ENCODE measurements at regions not wholly inside any gene's neighbourhood (a gene's known extent, or its start where the extent isn't known, plus 50 kb on each side); places are given as distances from the start of the nearest gene placed in this dataset.
"Not testable (repeated sequence)": the region's sequence is repeated elsewhere in the genome, so short reads cannot be mapped to it uniquely, and the experiment has no call there.

GRCh38 chr5:89315286-89316100, 432.5 kb upstream of the MEF2C start:
- DNase-seq (ENCODE audit: low read depth in 2 of 3, low spot score in 2 of 3), result no peak

GRCh38 chr5:89313804-89314588, 431.0 kb upstream of the MEF2C start:
- no peak for DNase-seq (ENCODE audit: low read depth in 2 of 3, low spot score in 2 of 3)

- no peak for DNase-seq (ENCODE audit: low read depth in 2 of 3, low spot score in 2 of 3)
These were observed 430.1 kb upstream of the MEF2C start for GRCh38 chr5:89313044-89313443.

GRCh38 chr5:89309268-89309667, 426.3 kb upstream of the MEF2C start:
- DNase-seq (ENCODE audit: low read depth in 2 of 3, low spot score in 2 of 3), result no peak

- no peak for DNase-seq (ENCODE audit: low read depth in 2 of 3, low spot score in 2 of 3)
These were observed 425.6 kb upstream of the MEF2C start for GRCh38 chr5:89308606-89309040.

- no peak for DNase-seq (ENCODE audit: low read depth in 2 of 3, low spot score in 2 of 3)
These were observed 425.0 kb upstream of the MEF2C start for GRCh38 chr5:89307972-89308371.

- DNase-seq (ENCODE audit: low read depth in 2 of 3, low spot score in 2 of 3), result not testable (repeated sequence)
These were observed 424.2 kb upstream of the MEF2C start for GRCh38 chr5:89307141-89307540.

- no peak for DNase-seq (ENCODE audit: low read depth in 2 of 3, low spot score in 2 of 3)
These were observed 420.1 kb upstream of the MEF2C start for GRCh38 chr5:89303033-89303480.

GRCh38 chr5:89302102-89302891, 419.3 kb upstream of the MEF2C start:
- no peak for DNase-seq (ENCODE audit: low read depth in 2 of 3, low spot score in 2 of 3)

GRCh38 chr5:89301321-89302025, 418.5 kb upstream of the MEF2C start:
- no peak for DNase-seq (ENCODE audit: low read depth in 2 of 3, low spot score in 2 of 3)

GRCh38 chr5:89300426-89300970, 417.5 kb upstream of the MEF2C start:
- no peak for DNase-seq (ENCODE audit: low read depth in 2 of 3, low spot score in 2 of 3)

GRCh38 chr5:89299998-89300397, 417.0 kb upstream of the MEF2C start:
- DNase-seq (ENCODE audit: low read depth in 2 of 3, low spot score in 2 of 3), result no peak

- DNase-seq (ENCODE audit: low read depth in 2 of 3, low spot score in 2 of 3), result no peak
These were observed 414.1 kb upstream of the MEF2C start for GRCh38 chr5:89297066-89297465.

- no peak for DNase-seq (ENCODE audit: low read depth in 2 of 3, low spot score in 2 of 3)
These were observed 410.8 kb upstream of the MEF2C start for GRCh38 chr5:89293810-89294209.

- DNase-seq (ENCODE audit: low read depth in 2 of 3, low spot score in 2 of 3), result no peak
These were observed 409.5 kb upstream of the MEF2C start for GRCh38 chr5:89292487-89292886.

- no peak for DNase-seq (ENCODE audit: low read depth in 2 of 3, low spot score in 2 of 3)
These were observed 406.6 kb upstream of the MEF2C start for GRCh38 chr5:89289604-89290003.

GRCh38 chr5:89287964-89288363, 405.0 kb upstream of the MEF2C start:
- no peak for DNase-seq (ENCODE audit: low read depth in 2 of 3, low spot score in 2 of 3)

GRCh38 chr5:89286320-89286719, 403.3 kb upstream of the MEF2C start:
- DNase-seq (ENCODE audit: low read depth in 2 of 3, low spot score in 2 of 3), result no peak

GRCh38 chr5:89283728-89284493, 400.9 kb upstream of the MEF2C start:
- DNase-seq (ENCODE audit: low read depth in 2 of 3, low spot score in 2 of 3), result no peak

Measured in activated CD8-positive, alpha-beta memory T cell treated with anti-CD3 and anti-CD28 coated beads for 48 hours (primary cell).